HG02973 (cell line): ENCODE measurements at regions not wholly inside any gene's neighbourhood (a gene's known extent, or its start where the extent isn't known, plus 50 kb on each side); places are given as distances from the start of the nearest gene placed in this dataset.

ENCODE experiments used
- ATAC-seq: cut with Tn5 transposase; IDR thresholded peaks from one replicate; pipeline ENCODE4 v1.9.1; 2021; ENCODE audit warnings: moderate library complexity; ENCODE audit not compliant: unreplicated experiment

- ATAC-seq, result no peak
Observed at GRCh38 chr5:96049398-96050272, 88.0 kb upstream of the ELL2 start.

GRCh38 chr5:96048763-96049162 lies 87.1 kb upstream of the ELL2 start:
- no peak for ATAC-seq

- ATAC-seq, result no peak
Observed at GRCh38 chr5:96045888-96046287, 84.2 kb upstream of the ELL2 start.

GRCh38 chr5:96043446-96043845 lies 81.8 kb upstream of the ELL2 start:
- ATAC-seq, result no peak

GRCh38 chr5:96037128-96037527 lies 75.5 kb upstream of the ELL2 start:
- ATAC-seq, result no peak

DNA sequence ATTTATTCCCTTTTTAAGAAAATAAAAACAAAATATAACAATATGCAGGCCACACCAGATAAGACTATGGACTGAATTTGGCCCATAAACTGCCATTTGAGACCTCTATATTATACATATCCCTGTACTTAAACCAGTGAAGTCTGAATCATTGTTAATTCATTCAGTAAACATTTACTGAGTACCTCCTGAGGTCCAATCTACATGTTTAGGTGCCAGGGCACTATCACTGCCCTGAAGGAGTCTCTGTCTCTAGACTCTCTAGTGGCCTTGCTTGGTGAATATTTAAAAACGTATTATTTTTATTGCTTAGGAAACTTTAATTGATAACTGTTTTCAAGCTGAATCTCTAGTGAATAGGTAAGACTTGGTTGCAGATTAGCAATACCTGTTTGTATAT lies 74.7 kb upstream of the ELL2 start:
- ATAC-seq, result no peak

DNA sequence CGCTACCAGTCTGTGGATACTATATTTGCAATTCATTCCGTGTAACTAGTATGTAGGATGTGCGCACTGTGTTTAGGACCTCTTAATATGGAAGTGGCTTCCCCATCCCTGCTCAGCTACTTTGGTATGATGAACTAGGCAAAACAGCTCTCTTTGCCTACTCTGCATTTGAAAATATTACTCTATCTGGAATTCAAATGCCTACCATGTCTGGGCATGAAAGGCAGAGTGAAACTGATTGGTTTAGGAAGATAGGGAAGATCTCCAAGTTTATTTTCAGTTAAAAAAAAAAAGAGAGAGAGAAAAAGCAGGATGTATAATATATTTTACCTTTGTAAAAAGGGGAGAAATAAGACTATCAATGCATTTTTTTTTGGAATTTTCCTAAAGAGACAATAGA lies 74.1 kb upstream of the ELL2 start:
- ATAC-seq, result no peak

DNA sequence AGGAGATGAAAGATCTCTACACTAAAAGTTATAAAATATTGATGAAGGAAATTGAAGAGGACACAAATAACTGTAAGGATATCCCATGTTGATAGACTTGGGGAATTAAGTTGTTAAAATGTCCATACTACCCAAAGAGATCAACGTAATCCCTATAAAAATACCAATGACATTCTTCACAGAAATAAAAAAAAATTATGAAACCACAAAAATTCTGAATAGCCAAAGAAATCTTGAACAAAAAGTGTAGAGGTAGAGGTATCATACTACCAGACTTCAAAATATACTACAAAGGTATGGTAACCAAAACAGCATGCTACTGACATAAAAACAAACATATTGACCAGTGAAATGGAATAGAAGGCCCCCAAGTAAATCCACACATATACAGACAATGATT lies 71.5 kb upstream of the ELL2 start:
- ATAC-seq, result no peak

- ATAC-seq, result no peak
Observed at GRCh38 chr5:96031811-96032261, 70.2 kb upstream of the ELL2 start.

DNA sequence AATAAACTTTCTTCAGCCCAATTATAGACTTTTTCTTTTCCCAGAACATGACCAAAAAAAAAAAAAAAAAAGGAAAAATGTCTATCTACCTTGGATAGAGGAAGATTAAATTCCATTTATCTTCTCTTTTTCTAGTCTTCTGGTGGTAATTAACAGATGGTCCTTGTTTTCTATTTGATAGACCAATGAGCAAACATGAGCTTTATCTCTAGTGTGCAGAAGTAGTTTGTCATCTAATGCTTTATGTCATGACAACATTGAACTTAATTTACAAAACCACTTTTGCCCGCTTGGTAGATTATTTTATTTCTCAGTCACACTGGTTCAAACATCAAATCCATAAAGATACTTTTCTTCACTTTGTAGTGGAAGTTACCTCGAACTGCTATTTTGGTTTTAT lies 69.5 kb upstream of the ELL2 start:
- no peak for ATAC-seq

DNA sequence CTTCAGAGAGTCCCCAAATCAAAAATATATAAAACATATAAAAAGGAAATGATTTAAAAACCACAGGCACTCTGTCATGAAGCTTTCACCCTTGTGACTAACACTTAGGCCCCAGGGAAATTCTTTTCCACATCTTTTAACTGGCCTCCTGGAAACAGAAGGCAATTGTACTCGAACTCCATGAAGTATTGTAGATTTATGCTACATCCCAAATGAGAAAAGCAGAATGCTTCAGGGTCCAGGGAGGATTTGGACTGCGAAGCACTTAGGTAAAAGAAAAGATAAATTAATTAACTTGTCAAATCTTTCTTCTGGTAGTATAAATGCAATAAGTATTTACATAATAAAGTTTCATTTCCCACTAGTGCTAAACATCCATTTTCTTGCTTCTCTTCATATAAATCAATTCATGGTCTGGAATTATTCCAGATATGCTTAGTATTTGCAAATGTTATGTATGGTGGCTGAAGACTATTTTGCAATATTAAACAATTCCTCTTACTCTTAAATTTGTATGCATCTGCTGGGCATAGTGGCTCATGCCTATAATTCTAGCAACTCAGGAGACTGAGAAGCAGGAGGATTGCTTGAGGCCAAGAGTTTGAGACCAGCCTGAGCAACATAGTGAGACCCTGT lies 64.9 kb upstream of the ELL2 start:
- no peak for ATAC-seq

DNA sequence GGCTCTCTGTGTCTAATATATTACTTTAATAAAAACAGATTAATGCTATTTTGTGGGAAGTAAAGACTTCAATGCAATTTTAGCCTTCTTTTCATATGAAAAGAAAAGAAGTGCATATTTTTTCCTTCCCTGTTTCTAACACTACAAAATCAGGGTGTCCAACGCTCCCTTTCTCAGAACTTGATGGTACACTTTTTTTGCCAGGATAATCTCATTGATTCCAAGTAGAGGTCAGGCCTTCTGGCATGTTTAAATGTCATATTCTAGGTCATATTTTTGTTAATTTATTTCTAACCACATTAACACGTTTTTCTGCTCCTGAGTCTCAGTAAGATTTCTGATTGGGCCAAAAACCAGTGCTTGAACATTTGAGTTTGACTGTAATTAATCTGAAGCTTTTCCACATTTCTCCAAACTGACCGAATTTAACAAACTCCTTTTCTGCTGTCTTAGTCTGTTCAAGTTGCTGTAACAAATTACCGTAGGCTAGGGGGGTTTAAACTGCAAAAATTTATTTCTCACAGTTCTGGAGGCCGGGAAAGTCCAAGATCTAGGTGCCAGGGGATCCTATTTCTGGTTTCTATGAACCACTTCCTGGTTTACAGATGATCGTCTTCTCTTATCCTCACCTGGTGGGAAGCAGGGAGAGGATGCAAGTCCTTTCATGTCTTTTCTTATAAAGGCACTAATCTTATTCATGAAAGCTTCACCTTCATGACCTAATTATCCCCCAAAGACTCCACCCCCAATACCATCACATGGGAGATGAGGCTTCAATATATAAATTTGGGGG lies 63.2 kb upstream of the ELL2 start:
- no peak for ATAC-seq

GRCh38 chr5:96023518-96023917 lies 61.9 kb upstream of the ELL2 start:
- no peak for ATAC-seq

DNA sequence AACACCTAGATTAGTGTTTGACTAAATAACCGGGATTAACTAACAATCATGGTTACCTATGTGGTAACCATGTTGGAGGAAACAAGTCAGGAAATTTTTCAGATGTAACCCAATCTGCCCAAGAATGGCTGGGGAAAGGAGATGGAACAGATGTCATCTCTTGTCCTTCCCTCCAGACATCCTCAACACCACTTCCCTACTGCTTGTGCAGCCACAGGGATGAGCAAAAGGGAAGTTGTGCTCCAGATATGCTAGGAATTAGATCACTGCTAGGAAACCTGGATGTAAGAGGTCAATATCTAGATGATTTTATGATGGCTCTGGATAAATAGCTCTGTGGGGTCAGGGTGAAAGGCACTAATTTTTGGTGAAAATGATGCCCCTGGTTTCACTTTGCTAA lies 61.3 kb upstream of the ELL2 start:
- ATAC-seq, result no peak

DNA sequence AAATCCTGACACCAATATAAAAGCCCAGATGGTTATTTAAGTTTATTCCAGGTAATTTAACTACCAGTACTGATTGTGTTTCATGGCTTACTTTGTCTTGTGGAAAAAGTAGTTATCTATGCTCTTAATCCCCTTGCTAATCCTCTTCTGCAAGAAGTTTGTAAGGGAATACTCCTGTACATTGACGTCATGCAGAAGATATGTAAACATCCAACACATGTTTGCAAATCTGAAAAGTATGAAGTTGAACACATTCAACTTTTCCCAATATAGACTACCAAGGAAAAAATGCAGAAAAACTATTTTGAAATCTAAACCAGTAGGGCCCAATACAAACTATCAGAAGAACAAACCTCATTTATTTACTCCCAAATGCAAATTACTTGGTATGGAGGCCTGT lies 56.3 kb upstream of the ELL2 start:
- no peak for ATAC-seq

DNA sequence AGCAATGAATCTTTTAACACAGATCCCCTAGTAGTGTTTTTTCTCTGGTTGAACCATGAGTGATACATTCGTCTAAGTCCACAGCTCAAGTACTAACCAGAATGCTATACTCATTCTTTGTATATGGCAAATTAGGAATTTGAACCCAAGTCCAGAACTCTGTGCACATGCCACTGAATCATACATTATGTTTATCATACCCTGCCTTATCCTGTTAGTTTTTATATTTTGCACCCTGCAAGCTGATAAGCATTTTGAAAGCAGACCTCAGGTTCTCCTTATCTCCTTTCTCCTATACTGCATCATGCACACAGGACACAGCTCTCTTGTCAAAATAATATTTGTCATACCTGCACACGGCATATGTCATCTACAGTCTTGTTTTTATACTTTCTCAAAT lies 54.6 kb upstream of the ELL2 start:
- no peak for ATAC-seq

GRCh38 chr5:96015709-96016108 lies 54.1 kb upstream of the ELL2 start:
- ATAC-seq, result no peak

GRCh38 chr5:96014395-96014794 lies 52.7 kb upstream of the ELL2 start:
- ATAC-seq, result no peak

- ATAC-seq, result no peak
Observed at GRCh38 chr5:96013254-96013653, 51.6 kb upstream of the ELL2 start.

- no peak for ATAC-seq
Observed at GRCh38 chr5:96012399-96012798, 50.7 kb upstream of the ELL2 start.
